Bone marrow (tissue), 2 donors: ENCODE measurements at regions not wholly inside any gene's neighbourhood (a gene's known extent, or its start where the extent isn't known, plus 50 kb on each side); places are given as distances from the start of the nearest gene placed in this dataset.
A peak's percentile ranks its signal among the peaks of the same experiment; 100 is the strongest.
"Not testable (repeated sequence)": the region's sequence is repeated elsewhere in the genome, so short reads cannot be mapped to it uniquely, and the experiment has no call there.

ENCODE experiments used
- DNase-seq, 2 donors: peaks; one replicate each; lab custom pipeline; 2025; lab: John Stamatoyannopoulos, UW

DNA sequence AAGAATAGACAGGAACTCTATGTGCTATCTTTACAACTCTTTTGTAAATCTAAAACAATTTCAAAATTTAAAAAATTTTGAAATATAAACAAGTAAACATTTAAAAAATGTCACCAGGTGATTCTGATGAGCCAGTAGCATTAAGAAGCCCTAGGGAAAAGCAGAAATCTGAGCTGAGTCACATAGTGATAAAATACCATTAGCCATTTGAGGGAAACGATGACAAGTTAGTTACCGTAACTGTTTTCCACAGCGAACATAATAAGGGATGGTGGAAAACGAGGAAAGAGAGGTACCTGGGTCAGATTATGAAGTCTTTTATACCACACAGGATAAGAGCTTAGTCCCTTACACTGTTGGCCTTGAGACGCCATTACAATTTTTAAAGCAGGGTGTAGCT, 55.5 kb downstream of the PRR15 start:
- no peak for DNase-seq

DNA sequence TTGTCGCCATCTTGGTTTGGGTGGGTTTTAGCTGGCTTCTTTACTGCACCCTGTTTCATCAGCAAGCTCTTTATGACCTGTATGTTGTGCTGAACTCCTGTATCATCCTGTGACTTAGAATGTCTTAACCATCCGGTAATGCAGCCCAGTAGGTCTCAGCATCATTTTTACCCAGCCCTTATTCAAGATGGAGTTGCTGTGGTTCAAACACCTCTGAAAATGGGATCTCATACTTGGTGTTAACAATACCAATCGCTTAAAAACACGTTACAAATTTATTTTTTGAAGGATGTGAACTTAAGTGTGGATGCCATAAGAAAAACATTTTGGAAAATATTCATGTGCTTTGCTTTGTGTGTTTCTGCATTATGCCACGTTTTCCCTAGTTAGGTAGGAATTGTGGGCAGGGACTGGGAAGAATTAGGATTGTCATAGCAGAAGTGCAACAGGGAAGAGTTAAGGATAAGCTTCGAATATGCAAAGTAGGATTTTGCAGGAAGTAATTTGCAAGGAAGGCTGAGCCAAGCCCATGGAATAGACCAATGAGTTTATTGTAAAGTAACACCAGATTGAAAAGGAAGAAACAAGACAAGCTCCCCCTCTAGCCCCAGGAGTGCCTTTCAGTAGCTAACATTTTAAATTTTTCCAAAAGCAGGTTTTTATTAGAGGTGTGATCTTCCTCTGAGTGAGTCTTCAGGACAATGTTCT, 56.4 kb downstream of the PRR15 start:
- DNase-seq, result no peak

DNA sequence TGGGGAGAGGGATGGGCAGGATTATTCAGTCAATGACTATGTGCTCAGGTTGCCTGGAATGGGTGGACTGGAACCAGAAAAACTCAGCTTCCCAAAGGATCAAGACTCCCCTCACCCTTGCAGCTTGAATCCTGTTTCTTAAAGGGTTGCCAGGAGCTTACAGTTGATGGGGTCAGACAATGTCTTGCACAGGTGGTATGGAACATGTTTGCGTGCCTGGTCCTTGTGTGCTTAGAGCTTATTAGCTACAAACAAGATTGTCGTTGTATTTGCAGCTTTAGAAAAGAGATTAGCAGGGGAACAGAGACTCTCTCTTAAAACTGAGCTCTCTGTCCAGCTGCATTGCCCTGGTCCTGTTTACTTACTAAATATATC, 56.9 kb downstream of the PRR15 start:
- no peak for DNase-seq

DNA sequence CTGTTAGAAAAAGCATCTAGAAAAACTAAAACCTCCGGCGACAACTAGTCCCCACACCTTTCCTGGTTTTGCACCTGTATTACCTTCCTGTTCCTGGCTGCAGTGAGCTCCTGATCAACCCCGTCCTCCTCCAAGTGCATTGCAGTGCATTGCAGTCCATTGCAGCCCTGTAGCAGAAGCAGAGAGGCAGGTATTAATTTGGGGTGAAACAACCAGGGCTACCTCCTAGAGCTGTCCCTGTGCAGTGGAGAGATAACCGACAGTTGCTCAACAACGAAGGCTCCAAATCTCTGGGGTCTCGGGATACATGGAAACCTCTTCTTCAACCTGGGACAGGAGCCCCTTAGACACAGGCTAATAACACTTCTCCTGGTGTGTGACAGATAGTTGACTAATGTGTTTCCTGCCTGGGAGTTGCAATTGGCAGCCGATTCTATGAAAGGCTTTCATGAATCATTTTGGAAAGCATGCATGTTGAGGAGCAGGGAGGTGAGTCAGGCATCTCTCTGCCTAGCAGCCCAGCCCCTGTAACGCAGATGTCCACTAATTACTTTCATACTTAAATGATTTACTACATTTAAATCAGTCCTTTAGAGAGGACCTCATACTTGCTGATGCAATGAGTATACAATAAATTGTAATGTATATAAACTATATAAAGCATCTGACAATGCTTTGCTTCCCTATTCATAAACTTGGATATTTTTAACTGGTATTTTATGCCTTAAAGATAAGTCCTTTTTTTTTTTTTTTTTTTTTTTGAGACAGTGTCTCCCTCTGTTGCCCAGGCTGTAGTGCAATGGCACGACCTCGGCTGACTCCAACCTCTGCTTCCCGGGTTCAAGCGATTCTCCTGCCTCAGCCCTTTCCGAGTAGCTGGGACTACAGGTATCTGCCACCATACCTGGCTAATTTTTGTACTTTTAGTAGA, 59.0 kb downstream of the PRR15 start:
- DNase-seq, result no peak

DNA sequence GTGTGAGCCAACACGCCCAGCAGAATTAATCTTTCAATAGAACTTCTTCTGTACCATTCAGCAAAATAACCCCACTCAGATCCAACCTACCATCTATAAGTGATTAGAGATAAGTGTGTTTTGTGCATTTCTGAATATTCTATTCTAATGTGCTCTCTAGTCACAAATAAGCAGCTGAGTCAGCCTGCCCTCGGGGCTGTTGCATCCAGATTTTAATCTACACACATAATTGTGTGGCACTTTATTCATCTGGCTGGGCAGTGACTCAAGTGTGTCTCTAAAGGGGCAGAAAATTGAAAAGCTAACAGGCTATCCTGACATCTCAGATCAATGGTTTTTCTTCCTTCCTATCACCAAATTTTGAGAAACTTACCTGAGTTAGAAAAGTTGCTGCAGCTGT, 60.3 kb downstream of the PRR15 start:
- DNase-seq, result no peak

DNA sequence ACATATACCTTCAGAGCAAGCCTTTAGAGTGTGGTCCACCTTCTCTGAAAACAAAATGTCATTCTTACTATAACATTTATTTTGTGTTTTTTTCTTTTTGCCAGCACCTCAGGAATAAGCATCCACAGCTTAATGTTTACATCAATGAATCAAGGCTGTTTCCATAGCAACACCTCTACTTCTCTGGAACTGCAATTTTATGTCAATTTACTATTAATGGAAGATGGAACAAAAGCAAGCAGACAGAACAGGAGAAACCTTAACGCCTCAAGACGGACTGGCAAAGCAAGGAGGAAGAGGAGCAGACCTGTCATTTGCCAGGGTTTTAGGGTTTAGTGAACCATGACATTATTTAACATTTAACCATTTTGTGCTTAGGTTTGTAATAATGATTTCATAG, 63.1 kb downstream of the PRR15 start:
- no peak for DNase-seq

DNA sequence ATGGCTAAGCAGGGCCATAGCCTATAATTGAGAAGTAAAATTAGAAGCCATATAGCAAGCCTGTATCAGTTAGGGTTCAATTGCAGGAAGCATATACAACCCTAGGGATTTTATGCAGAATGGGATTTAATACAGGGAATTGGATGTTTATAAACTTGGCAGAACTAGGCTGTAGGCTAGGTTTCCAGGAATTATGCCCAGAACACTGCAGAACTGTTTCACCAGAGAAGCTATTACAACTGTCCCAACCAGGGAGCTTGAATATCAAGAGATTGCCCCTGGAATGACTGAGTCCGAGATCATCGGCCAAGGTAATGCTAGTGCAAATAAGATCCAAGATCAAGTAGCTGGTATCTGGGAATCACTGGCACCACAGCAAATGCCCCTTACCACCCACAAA, 64.0 kb downstream of the PRR15 start:
- no peak for DNase-seq

DNA sequence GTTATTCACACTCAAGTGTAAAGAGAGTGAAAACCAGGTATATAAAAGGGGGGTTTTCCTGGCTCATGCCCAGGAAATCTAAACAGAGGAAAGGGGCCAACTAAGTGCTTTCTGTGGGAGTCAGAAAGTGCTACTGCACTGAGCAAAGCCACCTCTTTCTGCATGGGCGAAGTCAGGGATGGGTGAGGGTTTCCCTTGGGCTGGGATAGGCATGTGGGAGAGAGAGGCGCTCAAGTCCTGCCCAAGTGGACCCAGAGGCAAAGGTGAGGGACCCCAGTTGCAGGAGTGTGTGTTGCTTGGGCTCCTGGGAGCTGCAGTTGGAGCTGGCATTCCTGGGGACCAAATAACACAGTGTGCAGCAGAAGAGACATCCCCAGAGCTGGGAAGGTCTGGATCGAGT, 65.9 kb downstream of the PRR15 start:
- no peak for DNase-seq

DNA sequence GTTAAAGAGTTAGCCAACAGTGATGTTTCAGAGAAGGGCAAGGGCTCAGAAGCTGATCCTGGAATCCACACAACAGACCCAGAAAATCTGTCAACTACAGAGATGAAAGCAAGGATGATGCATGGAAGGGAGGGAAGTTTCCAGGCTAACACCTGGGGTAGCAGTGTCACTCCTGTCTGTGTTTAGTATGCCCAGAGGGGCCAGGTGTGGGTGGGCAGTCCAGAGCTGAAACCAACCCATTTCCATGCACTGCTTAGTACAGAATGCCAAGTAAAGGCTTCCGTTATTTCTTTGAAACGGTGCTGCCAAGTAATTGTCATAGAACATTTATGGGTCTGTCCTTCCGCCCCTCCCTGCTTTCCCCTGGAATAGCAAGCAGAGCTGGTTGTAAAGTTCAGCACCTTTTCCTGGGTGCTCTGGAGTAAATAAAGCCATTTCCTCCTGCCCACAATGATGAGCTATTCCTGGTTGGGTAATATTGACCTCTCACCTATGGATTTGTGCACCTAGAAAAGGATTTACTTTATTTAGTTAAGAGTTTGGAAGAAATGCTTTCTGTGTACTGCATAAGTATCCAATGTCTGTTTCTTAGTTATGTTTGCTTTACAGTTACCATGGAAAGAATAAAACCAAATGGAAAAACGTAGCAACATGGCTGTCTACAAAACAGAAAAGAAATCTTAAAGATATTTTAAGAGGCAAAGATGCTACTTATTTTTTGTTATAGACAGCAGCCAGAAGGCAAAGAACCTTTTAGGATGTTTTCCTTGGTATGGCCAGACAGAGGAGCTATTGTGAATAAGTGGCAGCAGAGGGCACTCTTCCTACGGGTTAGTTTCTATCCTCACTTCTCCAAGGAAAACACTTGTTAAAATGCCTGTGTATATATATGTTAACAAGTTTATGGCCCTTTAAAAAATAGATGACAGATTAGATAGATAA, 71.7 kb downstream of the PRR15 start:
- DNase-seq, result peak in 1 of 2 donors; percentile 22

DNA sequence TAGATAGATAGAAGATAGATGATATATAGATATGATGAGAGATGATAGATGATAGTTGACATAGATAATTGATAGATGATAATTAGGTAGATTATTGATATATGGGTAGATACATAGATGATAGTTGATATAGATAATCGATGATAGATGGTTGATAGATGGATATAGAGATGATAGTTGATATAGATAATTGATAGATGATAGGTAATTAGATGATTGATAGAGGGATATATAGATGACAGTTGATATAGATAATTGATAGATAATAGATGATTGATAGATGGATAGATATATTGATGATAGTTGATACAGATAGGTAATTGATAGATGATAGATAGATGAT, 72.3 kb downstream of the PRR15 start:
- no peak for DNase-seq

DNA sequence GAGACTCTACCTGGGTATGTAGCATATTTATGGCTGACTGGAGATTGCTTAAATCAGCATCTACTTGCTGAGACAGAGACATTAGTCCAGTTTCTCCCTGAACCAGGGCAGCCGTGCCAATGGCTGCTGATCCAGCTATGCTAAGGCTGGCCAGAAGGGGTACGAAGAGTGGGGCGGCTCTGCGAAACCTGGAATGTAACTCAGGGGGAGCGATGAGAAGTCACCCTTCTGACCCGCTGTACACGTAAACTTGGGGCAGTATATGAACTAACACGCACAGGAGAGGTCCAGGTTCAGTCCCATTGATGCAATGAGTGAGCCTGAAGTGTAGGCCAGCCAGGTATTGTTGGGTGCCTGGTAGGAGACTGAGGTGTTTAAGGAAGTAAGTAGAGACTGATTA, 73.7 kb downstream of the PRR15 start:
- no peak for DNase-seq

DNA sequence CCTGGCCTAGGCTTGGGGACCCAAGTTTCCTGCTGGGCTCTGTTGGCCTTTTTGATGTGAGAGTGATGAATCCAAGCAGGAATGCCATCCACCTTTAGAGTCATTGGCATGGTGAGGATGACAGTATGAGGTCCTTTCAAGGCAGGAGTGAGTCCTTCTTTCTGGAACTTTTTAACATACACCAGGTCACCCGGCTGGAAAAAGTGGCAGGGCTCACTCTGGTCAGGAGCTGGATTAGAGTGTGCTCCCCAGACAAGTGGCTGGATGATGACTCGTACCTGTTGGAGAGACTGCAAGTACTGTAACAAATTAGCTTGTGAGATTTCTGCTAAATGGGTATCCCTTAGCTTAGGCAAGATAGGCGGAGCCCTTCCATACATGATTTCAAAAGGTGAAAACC, 75.2 kb downstream of the PRR15 start:
- not testable (repeated sequence) for DNase-seq

DNA sequence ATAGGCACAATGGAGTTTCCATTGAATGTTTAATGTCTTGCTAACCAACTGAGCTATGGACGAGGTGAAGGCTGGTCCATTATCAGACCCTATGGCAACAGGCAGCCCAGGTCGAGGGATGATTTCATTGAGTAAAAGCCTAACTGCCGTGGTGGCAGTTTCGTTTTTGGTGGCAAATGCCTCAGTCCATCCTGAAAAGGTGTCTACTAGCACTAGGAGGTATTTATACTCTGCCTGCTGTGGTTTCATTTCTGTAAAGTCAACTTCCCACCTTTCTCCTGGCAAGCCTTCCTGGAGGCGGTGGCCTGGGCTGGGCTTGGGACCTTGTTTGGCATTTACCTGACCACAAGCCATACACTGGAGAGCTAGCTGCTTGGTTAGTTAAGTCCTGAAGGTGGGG, 75.8 kb downstream of the PRR15 start:
- DNase-seq, result no peak

DNA sequence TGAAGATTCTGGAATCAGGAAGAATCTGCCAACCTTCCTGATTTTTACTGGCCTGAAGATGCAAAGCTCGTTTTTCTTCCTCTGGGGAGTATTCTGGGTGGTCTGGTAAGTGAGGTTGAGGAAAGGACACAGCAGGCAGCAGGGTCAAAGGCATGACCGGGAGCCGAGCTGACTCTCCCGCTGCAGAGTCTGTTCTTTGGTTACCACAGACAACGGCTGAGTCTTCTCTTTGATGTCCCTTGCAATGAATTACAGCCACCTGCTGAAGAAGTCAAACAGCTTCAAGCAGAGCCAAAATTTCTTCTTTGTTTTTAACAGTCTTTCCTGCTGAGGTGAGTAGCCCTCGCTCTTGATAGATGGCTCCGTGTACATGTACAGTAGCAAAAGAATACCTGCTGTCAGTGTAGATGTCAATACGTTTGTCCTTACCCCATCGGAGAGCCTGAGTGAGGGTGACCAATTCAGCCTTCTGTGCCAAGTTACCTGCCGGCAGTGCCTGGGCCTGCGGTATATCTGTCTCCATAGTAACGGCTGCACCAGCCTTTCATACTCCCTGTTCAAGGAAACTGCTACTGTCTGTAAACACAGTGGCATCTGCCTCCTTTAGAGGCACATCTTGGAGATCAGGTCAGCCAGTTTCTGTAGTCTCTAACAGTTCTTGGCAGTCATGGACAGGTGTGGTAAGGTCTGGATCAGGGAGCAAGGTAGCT, 76.4 kb downstream of the PRR15 start:
- no peak for DNase-seq

DNA sequence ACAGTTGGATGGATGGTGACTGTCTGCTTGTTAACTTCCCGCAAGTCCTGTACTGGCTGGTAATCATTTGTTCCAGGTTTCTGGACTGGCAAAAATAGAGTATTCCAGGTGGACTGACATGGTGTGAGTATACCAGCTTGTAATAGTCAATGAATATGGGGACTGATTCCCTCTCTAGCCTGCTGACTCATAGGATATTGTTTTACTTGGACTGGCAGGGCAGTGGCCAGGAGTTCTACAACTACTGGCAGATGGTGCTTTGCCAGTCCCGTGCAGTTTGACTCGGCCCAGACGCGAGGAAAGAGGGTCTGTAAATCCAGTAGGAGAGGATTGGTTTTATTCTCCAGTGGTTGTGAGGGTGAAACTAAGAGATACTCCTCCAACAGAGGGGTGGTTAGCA, 78.0 kb downstream of the PRR15 start:
- DNase-seq, result no peak

DNA sequence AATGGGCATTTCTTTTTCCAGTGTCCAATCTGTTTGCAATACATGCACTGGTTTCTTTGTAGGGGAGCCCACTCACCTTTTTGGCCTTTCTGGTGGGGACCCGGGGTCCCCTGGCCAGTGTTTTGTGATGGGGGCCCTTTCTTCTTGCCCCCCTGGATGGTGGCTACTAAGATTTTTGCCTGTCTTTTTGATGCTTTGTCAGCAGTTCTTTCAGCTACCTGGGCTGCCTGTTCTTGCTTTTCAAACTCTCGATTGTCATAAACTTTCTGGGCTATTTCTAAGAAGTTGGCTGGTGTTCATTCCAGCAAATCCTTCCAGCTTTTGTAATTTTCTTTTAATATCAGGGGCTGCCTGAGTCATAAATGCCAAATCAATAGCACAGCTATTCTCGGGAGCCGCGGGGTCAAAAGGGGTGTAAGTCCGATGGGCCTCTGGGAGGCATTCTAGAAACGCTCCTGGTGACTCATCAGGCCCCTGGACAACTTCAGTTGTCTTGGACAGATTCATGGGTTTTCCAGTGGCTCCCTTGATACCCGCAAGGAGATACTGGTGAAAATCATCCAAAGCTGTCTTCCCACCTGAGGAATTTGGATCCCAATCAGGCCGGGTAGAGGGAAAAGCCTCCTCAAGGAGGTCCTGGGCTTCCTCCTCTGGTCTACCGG, 79.0 kb downstream of the PRR15 start:
- no peak for DNase-seq

DNA sequence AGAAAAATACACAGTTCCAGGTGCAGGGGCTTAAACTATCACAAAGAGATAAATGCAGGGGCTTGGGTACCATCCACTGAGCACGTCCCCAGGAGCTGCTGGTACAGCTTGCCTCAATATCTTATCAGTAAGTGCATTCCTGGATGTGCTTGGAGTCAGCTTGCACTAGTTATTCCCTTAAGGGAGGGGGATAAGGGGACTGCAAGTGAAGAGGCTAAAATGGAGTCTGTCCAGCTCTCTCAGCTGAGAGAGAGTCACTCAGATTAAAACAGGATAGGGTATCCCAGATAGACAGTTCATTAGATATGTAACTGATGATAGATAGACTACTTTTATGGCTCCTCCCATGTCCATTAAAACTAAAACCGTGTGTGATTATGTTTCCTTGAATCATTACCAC, 82.5 kb downstream of the PRR15 start:
- DNase-seq, result not testable (repeated sequence)

DNA sequence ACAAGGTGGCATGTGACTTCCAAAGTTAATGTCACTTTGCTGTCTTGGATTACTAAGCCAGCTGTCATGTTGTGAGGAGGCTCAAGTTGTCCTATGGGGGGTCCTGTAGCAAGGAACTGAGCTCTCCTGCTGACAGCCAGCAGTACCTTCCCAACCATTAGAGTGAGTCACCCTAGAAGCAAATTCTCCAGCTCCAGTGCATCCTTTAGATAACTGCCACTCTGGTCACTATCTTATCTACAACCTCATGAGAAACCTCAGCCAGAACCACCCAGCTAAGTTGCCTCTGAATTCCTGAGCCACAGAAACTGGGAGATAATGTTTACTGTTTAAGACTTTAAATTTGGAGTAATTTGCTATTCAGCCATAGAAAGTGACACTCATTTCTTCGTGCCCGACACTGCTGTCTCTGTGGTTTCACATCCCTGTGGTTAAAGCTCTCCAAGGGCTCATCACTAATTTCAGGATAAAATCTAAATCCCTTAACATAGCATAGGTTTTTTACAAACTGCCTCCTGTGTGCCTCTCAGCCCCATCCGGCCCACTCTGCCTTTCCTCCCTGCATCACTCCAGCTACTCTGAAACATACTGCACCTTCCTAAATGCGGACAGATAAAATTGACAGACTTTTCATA, 83.5 kb downstream of the PRR15 start:
- DNase-seq, result no peak

DNA sequence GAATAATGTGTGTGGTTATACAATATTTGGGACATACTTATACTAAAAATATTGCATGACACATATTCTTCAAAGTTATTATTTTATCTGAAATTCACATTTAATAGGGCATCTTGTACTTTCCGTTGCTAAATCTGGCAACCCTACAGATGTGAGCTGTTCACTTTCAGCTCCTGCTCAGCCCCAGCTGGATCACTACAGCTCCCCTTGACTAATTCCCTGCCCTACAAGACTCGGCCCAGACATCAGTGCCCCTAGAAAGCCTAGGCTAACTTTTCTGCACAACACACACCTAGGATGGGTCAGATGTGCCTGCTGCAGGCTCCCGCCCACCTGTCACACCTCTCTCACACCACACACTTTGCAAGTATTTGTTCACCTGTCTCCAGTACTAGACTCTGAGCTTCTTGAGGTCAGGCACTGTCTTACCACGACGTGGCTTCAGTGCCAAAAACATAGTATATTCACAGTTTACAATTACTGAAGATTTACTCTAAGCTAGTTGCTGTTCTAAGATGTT, 84.1 kb downstream of the PRR15 start:
- DNase-seq, result not testable (repeated sequence)

DNA sequence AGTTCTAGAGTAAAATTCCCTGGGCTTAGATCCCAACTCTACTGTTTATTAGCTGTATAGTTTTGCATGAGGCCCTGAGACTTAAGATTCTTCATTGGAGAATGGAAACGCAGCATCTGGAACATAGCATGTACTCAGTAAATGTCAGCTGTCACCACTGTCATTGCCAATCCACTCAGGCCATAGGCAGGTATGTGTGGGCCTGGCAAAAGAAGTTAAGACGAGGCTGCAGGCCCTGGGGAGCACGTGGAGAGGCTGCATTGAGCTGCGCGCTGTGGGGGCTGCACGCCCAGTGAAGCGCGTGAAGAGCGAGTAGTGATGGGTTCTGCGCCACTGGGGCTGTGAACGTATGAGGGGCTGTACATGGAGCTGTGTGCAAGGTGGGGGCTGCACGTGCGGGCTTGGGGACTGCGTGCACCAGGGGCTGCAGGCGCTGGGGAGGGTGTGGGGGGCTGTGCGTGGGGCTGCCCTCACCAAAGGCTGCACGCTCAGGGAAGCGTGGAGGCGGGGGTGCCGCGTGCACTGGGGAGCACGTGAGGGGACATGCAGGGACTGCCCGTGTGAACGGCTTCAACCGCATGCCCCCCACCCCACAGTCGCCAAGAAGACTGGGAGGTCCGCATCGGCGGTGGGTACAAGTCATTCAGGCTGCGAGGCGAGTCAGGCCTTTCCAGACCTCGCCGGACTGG, 85.5 kb downstream of the PRR15 start:
- DNase-seq, result no peak
